GOT3 (cell line): ENCODE measurements at regions not wholly inside any gene's neighbourhood (a gene's known extent, or its start where the extent isn't known, plus 50 kb on each side); places are given as distances from the start of the nearest gene placed in this dataset.
"Not testable (repeated sequence)": the region's sequence is repeated elsewhere in the genome, so short reads cannot be mapped to it uniquely, and the experiment has no call there.

ENCODE experiments used
- DNase-seq: peaks from one replicate; lab custom pipeline; 2025; ENCODE audit warnings: mixed read lengths; lab: John Stamatoyannopoulos, UW

DNA sequence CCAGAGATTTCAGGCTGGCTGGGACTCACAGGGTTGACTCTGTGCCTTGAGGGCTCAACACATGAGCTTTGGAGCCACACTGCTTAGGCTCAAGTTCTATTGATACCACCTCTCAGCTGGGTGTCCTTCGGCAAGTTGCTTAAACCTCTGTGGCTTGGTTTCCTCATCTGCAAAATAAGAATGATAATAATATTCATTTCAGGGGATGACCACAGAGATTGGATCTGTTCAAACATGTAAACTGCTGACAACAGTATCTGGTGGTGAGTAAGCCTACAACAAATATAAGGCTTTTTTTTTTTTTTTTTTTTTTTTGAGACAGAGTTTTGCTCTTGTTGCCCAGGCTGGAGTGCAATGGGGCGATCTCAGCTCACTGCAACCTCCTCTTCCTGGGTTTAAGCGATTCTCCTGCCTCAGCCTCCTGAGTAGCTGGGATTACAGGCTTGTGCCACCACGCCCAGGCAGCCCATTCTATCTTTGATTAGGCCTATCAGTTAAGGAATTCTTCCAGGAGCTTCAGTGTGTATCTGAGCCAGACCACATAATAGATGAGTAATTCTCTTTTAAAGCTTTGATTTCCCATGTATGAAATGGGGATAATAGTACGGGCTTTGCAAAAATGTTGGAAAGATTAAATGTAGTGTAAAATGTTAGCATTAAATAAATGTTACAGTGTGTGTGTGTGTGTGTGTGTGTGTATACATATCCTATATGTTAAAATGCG lies 437.6 kb downstream of the PRDM2 start:
- no peak for DNase-seq

GRCh38 chr1:14138135-14138506 lies 438.1 kb downstream of the PRDM2 start:
- no peak for DNase-seq

GRCh38 chr1:14138687-14139086 lies 438.7 kb downstream of the PRDM2 start:
- no peak for DNase-seq

DNA sequence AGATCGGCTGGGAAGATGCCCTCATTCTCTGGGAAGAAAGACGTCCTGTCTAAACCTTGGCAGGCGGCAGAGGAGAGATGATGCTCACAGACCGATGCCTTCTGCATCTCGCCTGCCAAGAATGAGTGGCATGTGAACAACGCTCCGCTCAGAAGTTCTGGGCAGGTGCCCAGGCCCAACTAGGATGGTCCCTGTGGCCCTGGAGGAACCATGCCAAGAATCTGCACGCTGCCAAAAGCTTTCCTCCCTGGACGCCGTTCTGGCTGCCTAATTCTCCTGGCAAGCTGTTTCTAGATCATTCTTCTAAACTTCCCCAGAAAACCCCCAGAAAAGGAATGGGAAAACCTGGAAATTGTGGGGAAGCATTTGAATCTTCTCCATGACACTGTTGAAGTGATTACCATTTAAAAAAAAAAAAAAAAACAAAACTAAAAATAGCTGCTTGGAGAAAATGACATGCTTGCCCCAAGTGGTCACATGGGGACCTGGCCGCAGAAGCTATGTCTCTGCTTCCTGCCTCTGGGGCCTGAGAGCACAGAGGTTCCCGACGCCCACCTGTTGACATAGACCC lies 440.9 kb downstream of the PRDM2 start:
- DNase-seq = no peak

GRCh38 chr1:14141656-14142055 lies 441.7 kb downstream of the PRDM2 start:
- DNase-seq = no peak

DNA sequence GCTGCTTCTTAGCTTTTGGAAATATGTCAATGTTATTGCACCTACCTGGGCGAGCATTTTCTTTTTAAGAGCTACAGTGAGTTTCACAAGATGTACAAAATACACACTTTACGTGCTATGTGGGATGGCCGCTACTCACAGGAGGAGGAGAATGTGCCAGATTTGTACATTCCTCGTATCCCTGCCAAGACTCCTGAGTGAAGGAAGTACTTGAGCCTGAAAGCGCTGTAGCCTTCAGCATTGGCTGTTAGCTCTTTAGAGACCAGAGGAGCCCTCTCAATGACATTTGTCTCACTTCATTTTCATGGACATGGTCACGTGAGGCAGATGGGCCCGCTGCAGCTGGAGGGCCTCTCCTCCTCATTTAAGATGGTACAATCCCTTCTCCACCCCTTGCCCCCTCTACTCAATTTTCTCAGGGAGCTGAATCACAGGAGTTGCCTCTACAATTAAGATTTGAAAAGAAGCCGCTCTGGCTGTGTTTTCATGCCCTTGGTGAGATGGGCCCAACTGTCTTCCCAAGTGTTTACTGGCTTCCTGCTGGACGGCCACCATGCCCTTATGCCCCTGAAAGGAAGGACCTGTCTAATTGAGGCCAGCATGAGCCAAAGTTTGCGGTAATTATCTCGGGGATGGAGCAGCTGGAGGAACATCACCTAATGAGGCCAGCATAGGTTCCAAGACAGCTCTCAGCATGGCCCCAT lies 442.6 kb downstream of the PRDM2 start:
- no peak for DNase-seq

DNA sequence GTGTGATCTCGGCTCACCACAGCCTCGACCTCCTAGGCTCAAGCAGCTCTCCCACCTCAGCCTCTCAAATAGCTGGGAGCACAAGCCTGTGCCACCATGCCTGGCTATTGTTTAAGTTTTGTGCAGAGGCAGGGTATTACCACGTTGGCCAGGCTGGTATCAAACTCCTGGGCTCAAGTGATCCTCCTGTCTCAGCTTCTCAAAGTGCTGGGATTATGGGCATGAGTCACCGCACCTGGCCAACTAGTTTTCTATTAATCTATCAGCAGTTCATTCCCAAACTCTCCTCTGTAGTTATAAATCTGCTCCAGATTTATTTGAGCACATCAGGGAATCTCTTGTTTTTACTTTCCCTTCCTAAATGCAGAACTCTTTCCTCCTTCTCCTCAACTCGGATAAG lies 443.8 kb downstream of the PRDM2 start:
- no peak for DNase-seq

DNA sequence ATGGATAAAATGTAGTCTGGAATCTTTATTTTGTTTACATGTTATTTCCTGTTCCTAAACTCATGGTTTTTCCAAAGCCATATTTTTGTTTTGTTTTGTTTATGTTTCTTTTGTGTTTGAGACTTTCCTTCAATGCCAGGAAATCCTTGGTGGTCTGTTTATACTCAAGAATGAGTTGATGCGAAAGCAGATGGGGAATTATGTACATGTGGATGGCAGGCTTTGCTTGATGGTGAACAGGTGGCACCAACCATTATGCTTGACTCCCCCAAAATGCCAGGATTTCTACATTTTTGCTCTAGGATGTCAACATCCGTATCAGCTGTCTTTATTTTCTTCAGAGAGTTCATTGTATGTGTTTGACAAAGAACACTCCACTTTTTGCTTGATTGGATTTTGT lies 448.5 kb downstream of the PRDM2 start:
- no peak for DNase-seq

GRCh38 chr1:14149431-14149830 lies 449.1 kb upstream of the KAZN start:
- DNase-seq = no peak

DNA sequence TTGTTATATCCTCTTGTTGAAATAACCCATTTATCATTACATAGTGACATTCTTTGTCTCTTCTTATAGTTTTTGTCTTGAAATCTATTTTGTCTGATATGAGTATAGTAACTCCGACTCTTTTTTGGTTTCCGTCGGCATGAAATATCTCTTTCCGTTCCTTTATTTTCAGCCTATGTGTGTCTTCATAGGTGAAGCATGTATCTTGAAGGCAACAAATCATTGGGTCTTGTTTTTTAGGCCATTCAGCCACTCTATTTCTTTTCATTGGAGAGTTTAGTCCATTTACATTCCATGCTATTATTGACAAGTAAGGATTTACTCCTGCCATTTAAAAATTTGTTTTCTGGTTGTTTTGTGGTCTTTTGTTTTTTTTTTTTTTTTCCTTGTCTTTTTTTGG lies 441.9 kb upstream of the KAZN start:
- DNase-seq = no peak

DNA sequence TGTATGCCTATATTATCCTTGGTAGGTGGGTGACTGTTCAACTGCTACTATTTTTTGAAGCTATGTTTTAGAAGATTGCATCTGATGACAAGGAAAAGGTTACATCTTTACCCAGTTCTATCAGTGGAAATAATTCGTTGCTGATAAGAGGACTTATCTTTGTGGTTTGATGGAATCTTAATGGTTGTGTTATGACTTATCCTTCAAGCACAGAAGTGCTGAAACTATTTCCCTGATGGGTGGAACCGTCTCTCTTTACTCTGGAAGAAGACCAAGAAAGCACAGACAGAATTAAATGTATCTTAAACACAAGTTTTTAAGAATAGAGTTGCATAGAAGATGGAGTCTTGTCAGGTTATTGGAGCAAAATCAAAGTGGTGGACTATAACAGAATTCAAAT lies 437.7 kb upstream of the KAZN start:
- DNase-seq = no peak

- DNase-seq = no peak
Measured at GRCh38 chr1:14163246-14163645, 435.2 kb upstream of the KAZN start.

GRCh38 chr1:14165371-14165801 lies 433.1 kb upstream of the KAZN start:
- DNase-seq = no peak

- DNase-seq = no peak
Measured at GRCh38 chr1:14167884-14168283, 430.6 kb upstream of the KAZN start.

- DNase-seq = no peak
Measured at GRCh38 chr1:14168326-14169063, 430.0 kb upstream of the KAZN start.

GRCh38 chr1:14173598-14173997 lies 424.9 kb upstream of the KAZN start:
- DNase-seq = no peak

GRCh38 chr1:14177866-14178265 lies 420.6 kb upstream of the KAZN start:
- DNase-seq = not testable (repeated sequence)

DNA sequence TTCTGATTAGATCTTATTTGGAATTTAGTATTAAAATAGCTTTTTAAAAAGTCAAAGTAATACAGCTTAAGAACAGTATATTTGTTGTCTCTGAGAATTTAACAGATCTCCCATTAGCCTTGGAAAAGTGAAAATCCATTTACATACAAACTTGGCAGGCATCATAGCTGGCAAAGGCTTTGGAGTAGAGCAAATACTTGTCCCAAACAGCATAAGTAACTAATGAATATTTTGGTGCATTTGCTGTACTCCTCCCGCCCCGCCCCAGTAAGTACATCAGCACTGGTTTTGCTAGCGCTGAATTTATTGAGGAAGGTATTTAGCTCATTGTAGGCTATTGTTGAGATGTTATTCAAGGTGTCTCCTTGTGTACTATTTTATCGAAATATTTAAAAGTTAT lies 417.7 kb upstream of the KAZN start:
- no peak for DNase-seq

GRCh38 chr1:14181191-14181795 lies 417.2 kb upstream of the KAZN start:
- DNase-seq = no peak

GRCh38 chr1:14182856-14183255 lies 415.6 kb upstream of the KAZN start:
- DNase-seq = no peak

DNA sequence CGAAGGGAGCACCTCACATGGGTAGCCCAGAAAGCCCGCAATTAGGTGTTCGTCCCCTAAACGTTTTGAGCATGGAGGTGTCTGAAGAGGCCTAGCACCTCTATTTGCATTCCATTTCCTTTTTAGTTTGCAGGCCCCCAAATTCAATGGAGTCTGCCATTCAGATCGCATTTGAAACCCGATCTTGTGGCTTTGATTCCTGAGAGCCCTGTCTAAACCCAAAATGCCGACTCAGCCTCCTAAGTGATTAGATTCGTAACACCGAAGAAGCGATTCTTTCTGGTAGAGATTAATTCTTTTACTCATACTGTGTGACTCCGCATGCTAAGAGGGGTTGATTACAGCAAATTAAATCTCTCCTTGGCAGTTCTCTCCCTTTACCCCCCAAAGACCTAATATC lies 415.2 kb upstream of the KAZN start:
- DNase-seq = no peak

GRCh38 chr1:14184454-14184853 lies 414.0 kb upstream of the KAZN start:
- no peak for DNase-seq
